Upper lobe of right lung (tissue), 1 donor: ENCODE measurements at regions not wholly inside any gene's neighbourhood (a gene's known extent, or its start where the extent isn't known, plus 50 kb on each side); places are given as distances from the start of the nearest gene placed in this dataset.

Source experiments
- ATAC-seq: fragments of 200-7000 bp; cut with Tn5 transposase; one replicate; pipeline ENCODE4 v1.9.1; 2020; ENCODE audit warnings: mild to moderate bottlenecking, moderate library complexity
- DNase-seq: peaks from one replicate; pipeline ENCODE4 v3.0.0-alpha.2; 2020
- H3K27ac ChIP-seq: fragments of 200-600 bp; one replicate; pipeline ENCODE4 v1.8.0; 2022
- H3K27me3 ChIP-seq: fragments of 200-600 bp; one replicate; pipeline ENCODE4 v1.8.0; 2022; ENCODE audit warnings: mild to moderate bottlenecking
- H3K36me3 ChIP-seq: fragments of 200-600 bp; one replicate; pipeline ENCODE4 v1.8.0; 2022
- H3K4me1 ChIP-seq: fragments of 200-600 bp; one replicate; pipeline ENCODE4 v1.8.0; 2022
- H3K4me3 ChIP-seq: fragments of 200-600 bp; one replicate; pipeline ENCODE4 v1.8.0; 2022; ENCODE audit warnings: mild to moderate bottlenecking
- H3K9me3 ChIP-seq: fragments of 200-600 bp; one replicate; pipeline ENCODE4 v1.8.0; 2022
- CTCF ChIP-seq: fragments of 200-600 bp; IDR thresholded peaks from one replicate; pipeline ENCODE4 v1.8.0; 2022; ENCODE audit warnings: antibody characterized with exemption
- intact Hi-C: fragments of 100-400 bp; cut with DNase I; formaldehyde crosslinking; loops from one replicate; pipeline ENCODE4 v1.11.0; 2022
- donor health status: DM: no; HTN: yes; CAD: no; lungs with severe emphysema.

GRCh38 chr20:39541136-39541803 lies 579.1 kb downstream of the DHX35 start:
- DNase-seq: no peak
- Histone ChIP-seq H3K27ac (no peak overlapping the region), H3K4me1 (no peaks in the 10 kb centered on the region), H3K4me3 (no peak overlapping the region), H3K27me3 (no peaks in the 10 kb centered on the region), H3K9me3 (no peaks in the 10 kb centered on the region), H3K36me3 (no peaks in the 10 kb centered on the region)
- no peak for TF ChIP-seq CTCF
- intact Hi-C loops: no loop called here
- ATAC-seq: no peak

GRCh38 chr20:39538317-39538716 lies 576.2 kb downstream of the DHX35 start:
- Histone ChIP-seq H3K4me1 (no peaks in the 10 kb centered on the region), H3K4me3 (no peak overlapping the region), H3K27ac (no peak overlapping the region), H3K27me3 (no peaks in the 10 kb centered on the region), H3K36me3 (no peaks in the 10 kb centered on the region), H3K9me3 (no peaks in the 10 kb centered on the region)
- DNase-seq (no peak), ATAC-seq (no peak)
- no peak for TF ChIP-seq CTCF
- intact Hi-C loops: no loop called here

- intact Hi-C loops: no loop called here
- no peak overlapping the region for H3K4me3 ChIP-seq
- H3K36me3 ChIP-seq: no peaks in the 10 kb centered on the region
- H3K4me1 ChIP-seq: no peaks in the 10 kb centered on the region
- ATAC-seq (no peak), DNase-seq (no peak)
- H3K27me3 ChIP-seq: no peaks in the 10 kb centered on the region
- no peak for TF ChIP-seq CTCF
- no peak overlapping the region for H3K27ac ChIP-seq
- H3K9me3 ChIP-seq: no peaks in the 10 kb centered on the region
These were observed 573.2 kb downstream of the DHX35 start for GRCh38 chr20:39535301-39535700.

GRCh38 chr20:39534846-39535245 lies 572.7 kb downstream of the DHX35 start:
- Histone ChIP-seq H3K27ac (no peak overlapping the region), H3K27me3 (no peaks in the 10 kb centered on the region), H3K4me1 (no peaks in the 10 kb centered on the region), H3K36me3 (no peaks in the 10 kb centered on the region), H3K9me3 (no peaks in the 10 kb centered on the region), H3K4me3 (no peak overlapping the region)
- DNase-seq: no peak
- ATAC-seq: no peak
- TF ChIP-seq CTCF: no peak
- intact Hi-C loops: no loop called here

GRCh38 chr20:39533858-39534257 lies 571.7 kb downstream of the DHX35 start:
- no peak for ATAC-seq
- H3K27me3 ChIP-seq: no peaks in the 10 kb centered on the region
- DNase-seq: no peak
- no peak for TF ChIP-seq CTCF
- no peaks in the 10 kb centered on the region for H3K9me3 ChIP-seq
- H3K4me3 ChIP-seq: no peak overlapping the region
- no peak overlapping the region for H3K27ac ChIP-seq
- no peaks in the 10 kb centered on the region for H3K36me3 ChIP-seq
- H3K4me1 ChIP-seq: no peaks in the 10 kb centered on the region
- intact Hi-C loops: no loop called here

GRCh38 chr20:39532205-39532604 lies 570.1 kb downstream of the DHX35 start:
- ATAC-seq (no peak), DNase-seq (no peak)
- intact Hi-C loops: no loop called here
- TF ChIP-seq CTCF: no peak
- Histone ChIP-seq H3K9me3 (no peaks in the 10 kb centered on the region), H3K27me3 (no peaks in the 10 kb centered on the region), H3K36me3 (no peaks in the 10 kb centered on the region), H3K4me1 (no peaks in the 10 kb centered on the region), H3K4me3 (no peak overlapping the region), H3K27ac (no peak overlapping the region)
